ENCODE measurements at regions not wholly inside any gene's neighbourhood (a gene's known extent, or its start where the extent isn't known, plus 50 kb on each side); places are given as distances from the start of the nearest gene placed in this dataset.

GRCh38 chrX:39008549-39008948 is 207.3 kb downstream of the MID1IP1 start:
- no peak overlapping the region for H3K4me3 ChIP-seq (ENCODE audit: low read depth in 1 of 3, low read length in 3 of 3)
- no peak for DNase-seq (ENCODE audit: low spot score)
- TF ChIP-seq REST (IDR thresholded peaks at IDR 0.05) (no peak), EGR1 (IDR thresholded peaks at IDR 0.05; ENCODE audit: low read depth in 2 of 2) (no peak), ATF3 (IDR thresholded peaks at IDR 0.05) (no peak), MAX (IDR thresholded peaks at IDR 0.05) (no peak), HNF4A (conservative IDR thresholded peaks at IDR 0.05) (no peak), RAD21 (IDR thresholded peaks at IDR 0.05) (no peak), JUND (IDR thresholded peaks at IDR 0.05) (no peak), NR2F2 (IDR thresholded peaks at IDR 0.05) (no peak), FOXA1 (IDR thresholded peaks at IDR 0.05) (no peak), FOXA2 (IDR thresholded peaks at IDR 0.05) (no peak), TAF1 (conservative IDR thresholded peaks at IDR 0.05) (no peak), RXRA (IDR thresholded peaks at IDR 0.05) (no peak), SP1 (IDR thresholded peaks at IDR 0.05) (no peak), HNF4G (IDR thresholded peaks at IDR 0.05) (no peak), ZBTB33 (IDR thresholded peaks at IDR 0.05) (no peak), CTCF (IDR thresholded peaks at IDR 0.05; ENCODE audit: low read depth, low read length, missing input control) (no peak), GABPA (IDR thresholded peaks at IDR 0.05 in 1 of 2, conservative IDR thresholded peaks at IDR 0.05 in 1 of 2) (no peak), YY1 (IDR thresholded peaks at IDR 0.05) (no peak)
- WGBS: 66% methylated on average over 4 of the region's 4 CpGs
- H3K4me1 ChIP-seq (ENCODE audit: control insufficient read depth in 4 of 4, insufficient read depth in 4 of 4, low read length in 3 of 4): peaks cover 0 to 8% (median 2%) of the 10 kb centered on the region in 4 donors
- no peak overlapping the region for H3K9ac ChIP-seq (ENCODE audit: low read depth in 1 of 2, low read length in 2 of 2)
- no peaks in the 10 kb centered on the region for H3K36me3 ChIP-seq (ENCODE audit: control insufficient read depth in 4 of 4, insufficient read depth in 3 of 4, low read depth in 1 of 4, low read length in 3 of 4)
- H3K9me3 ChIP-seq (ENCODE audit: control insufficient read depth in 4 of 4, low read length in 3 of 4): no peaks in the 10 kb centered on the region
- H3K27ac ChIP-seq (ENCODE audit: low read depth in 1 of 2, low read length in 2 of 2): no peak overlapping the region
- H3K27me3 ChIP-seq (ENCODE audit: control insufficient read depth in 4 of 4, insufficient read depth in 4 of 4, low read length in 3 of 4): no peaks in the 10 kb centered on the region
